ENCODE measurements at regions not wholly inside any gene's neighbourhood (a gene's known extent, or its start where the extent isn't known, plus 50 kb on each side); places are given as distances from the start of the nearest gene placed in this dataset.
"Not testable (repeated sequence)": the region's sequence is repeated elsewhere in the genome, so short reads cannot be mapped to it uniquely, and the experiment has no call there.

DNA sequence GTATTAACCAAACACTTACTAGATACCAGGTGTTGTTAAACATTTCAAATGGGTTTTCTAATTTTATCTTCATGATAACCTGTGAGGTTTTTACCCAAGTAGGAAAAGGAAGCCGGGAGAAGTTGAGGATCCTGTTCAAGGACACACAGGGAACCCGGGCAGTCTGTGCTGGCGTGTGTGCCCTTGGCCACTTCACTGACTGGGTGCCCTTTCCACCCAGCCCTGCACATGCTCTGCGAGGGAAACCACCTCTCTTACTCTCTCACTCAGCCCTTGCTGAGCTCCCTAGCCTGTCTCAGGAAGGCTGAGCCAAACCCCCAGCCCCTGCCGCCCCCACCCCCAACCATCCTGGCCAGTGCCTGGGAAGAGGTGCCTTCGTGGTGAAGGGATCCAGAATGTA is 51.8 kb downstream of the TEX44 start:
- no peak for DNase-seq
- H3K27me3 Mint-ChIP-seq: no peaks in the 10 kb centered on the region

GRCh38 chr2:231646476-231646875 is 53.8 kb downstream of the TEX44 start:
- Mint-ChIP-seq H3K27ac (peak overlapping the region; percentile 27), H3K27me3 (no peaks in the 10 kb centered on the region), H3K4me3 (no peak overlapping the region), H3K36me3 (ENCODE audit: low read depth) (no peaks in the 10 kb centered on the region), H3K4me1 (peaks cover 27% of the 10 kb centered on the region), H3K9me3 (no peaks in the 10 kb centered on the region)
- intact Hi-C loops (cut with micrococcal nuclease): no loop called here
- DNase-seq: no peak

More for the DNA sequence above, 51.8 kb downstream of the TEX44 start:
- H3K4me1 Mint-ChIP-seq: peaks cover 31% of the 10 kb centered on the region
- H3K36me3 Mint-ChIP-seq (ENCODE audit: low read depth): no peaks in the 10 kb centered on the region
- peak overlapping the region; percentile 89 for H3K27ac Mint-ChIP-seq
- peak overlapping the region; percentile 47 for H3K4me3 Mint-ChIP-seq
- intact Hi-C loops (cut with micrococcal nuclease): no loop called here
- H3K9me3 Mint-ChIP-seq: no peaks in the 10 kb centered on the region

DNA sequence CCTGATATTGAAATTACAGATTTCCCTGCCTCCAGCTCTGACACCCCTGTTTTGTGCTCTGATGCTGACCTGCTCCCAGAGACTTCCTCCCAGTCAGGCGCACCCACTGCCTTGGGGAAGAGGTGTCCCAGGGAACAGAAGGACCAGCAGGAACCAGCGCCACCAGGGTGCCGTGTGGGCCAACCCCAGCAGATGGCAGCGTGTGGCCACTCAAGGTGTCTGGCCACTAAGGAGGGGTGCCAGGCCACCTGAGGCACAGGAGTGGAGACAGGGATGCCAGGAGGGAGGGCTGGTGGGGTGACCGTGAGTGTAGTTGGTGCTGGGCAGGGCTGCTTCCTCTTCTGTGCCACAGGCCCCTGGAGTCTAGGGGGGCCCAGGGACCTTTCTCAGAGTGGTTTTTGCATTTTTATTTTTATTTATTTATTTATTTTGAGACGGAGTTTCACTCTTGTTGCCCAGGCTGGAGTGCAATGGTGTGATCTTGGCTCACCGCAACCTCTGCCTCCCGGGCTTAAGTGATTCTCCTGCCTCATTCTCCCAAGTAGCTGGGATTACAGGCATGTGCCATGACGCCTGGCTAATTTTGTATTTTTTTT is 56.0 kb downstream of the TEX44 start:
- intact Hi-C loops (cut with micrococcal nuclease): loop anchor here (1.0 to 2.0 kb wide), 2 partner anchors 27 to 66 kb away; no protein-coding TSS in a partner anchor
- Mint-ChIP-seq H3K4me1 (peaks cover 16% of the 10 kb centered on the region), H3K4me3 (no peak overlapping the region), H3K27ac (no peak overlapping the region), H3K27me3 (no peaks in the 10 kb centered on the region), H3K9me3 (no peaks in the 10 kb centered on the region), H3K36me3 (ENCODE audit: low read depth) (no peaks in the 10 kb centered on the region)
- DNase-seq: peak; percentile 91

DNA sequence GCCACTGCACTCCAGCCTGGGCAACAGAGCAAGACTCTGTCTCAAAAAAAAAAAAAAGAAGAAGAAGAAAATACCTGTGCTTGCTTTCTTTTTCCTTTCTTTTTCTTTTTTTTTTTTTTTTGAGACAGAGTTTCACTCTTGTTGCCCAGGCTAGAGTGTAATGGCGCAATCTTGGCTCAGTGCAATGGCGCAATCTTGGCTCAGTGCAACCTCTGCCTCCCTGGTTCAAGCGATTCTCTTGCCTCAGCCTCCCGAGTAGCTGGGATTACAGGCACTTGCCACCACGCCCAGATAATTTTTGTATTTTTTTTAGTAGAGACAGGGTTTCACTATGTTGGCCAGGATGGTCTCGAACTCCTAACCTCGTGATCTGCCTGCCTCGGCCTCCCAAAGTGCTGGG is 56.8 kb upstream of the PTMA start:
- DNase-seq; H3K9me3 Mint-ChIP-seq; H3K4me3 Mint-ChIP-seq; H3K4me1 Mint-ChIP-seq; H3K27me3 Mint-ChIP-seq; H3K27ac Mint-ChIP-seq; H3K36me3 Mint-ChIP-seq (ENCODE audit: low read depth); intact Hi-C loops (cut with micrococcal nuclease): not testable (repeated sequence)

DNA sequence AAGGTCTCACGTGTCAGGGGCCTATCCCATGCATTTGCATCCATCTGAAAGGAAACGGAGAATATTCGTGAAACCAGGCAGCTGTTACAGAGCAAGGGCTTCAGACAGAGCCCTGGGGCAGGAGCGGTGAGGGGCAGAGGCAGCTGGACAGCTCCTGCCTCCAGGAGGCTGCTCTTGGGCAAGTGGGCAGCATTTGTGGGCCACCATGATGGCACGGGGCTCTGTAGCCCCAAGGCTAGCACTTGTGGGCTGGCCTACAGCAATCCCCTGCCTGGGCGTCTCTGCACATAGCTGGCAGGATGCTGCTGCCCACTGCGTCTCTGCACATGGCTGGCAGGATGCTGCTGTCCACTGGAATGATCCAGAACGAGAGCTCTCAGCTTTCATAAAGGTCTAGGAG is 52.8 kb upstream of the PTMA start:
- no peaks in the 10 kb centered on the region for H3K9me3 Mint-ChIP-seq
- no peak overlapping the region for H3K4me3 Mint-ChIP-seq
- intact Hi-C loops (cut with micrococcal nuclease): no loop called here
- peaks cover 2% of the 10 kb centered on the region for H3K36me3 Mint-ChIP-seq (ENCODE audit: low read depth)
- no peak for DNase-seq
- H3K27me3 Mint-ChIP-seq: no peaks in the 10 kb centered on the region
- H3K4me1 Mint-ChIP-seq: peaks cover 3% of the 10 kb centered on the region
- no peak overlapping the region for H3K27ac Mint-ChIP-seq

DNA sequence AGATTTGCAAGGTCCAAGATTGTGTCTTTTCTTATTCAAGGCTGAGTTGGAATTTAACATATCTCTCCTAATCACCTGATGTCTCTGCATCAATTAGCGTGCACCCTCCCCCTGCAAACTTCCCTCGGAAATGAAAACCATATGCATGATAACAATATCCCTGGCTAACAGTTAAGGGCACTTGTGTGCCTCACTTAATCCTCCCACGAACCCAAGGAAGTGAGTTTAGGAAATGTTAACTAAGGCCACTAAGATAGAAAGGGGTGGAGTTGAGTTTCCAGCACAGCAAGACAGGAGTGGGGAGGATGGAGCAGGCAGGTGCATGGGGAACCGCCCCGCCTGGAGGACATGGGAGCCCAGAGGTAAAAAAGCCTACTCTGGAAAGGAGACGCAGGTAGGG is 52.4 kb upstream of the PTMA start:
- Mint-ChIP-seq H3K9me3 (no peaks in the 10 kb centered on the region), H3K27ac (no peak overlapping the region), H3K4me3 (no peak overlapping the region), H3K27me3 (no peaks in the 10 kb centered on the region), H3K4me1 (peaks cover 3% of the 10 kb centered on the region), H3K36me3 (ENCODE audit: low read depth) (peaks cover 2% of the 10 kb centered on the region)
- no peak for DNase-seq
- intact Hi-C loops (cut with micrococcal nuclease): no loop called here

Measured in activated CD4-positive, alpha-beta T cell treated with anti-CD3 and anti-CD28 coated beads, Interleukin-2, amount 10 ng/mL, durations not matched to agents 24 days and 14 days (primary cell).